Calu3 (cell line): ENCODE measurements at regions not wholly inside any gene's neighbourhood (a gene's known extent, or its start where the extent isn't known, plus 50 kb on each side); places are given as distances from the start of the nearest gene placed in this dataset.

ENCODE experiments used
- BruUV-seq: library from RNA; stranded (reverse); fragments of 400-500 nt; replicated peaks from 2 replicates; lab custom pipeline; 2021; lab: Mats Ljungman, UMichigan
- CTCF ChIA-PET: fragments of 300-600 bp; sonication (Branson Sonifier 250); formaldehyde crosslinking; loops from one replicate; lab custom pipeline; 2022; ENCODE audit warnings: antibody characterized with exemption; lab: Charles Lee
- DNase-seq: peaks from one replicate; pipeline ENCODE4 v3.0.0; 2022
- H3K27ac Mint-ChIP-seq: one replicate; pipeline ENCODE4 v1.8.0; 2022; ENCODE audit warnings: mixed read lengths; ENCODE audit not compliant: unreplicated experiment
- H3K27me3 Mint-ChIP-seq: one replicate; pipeline ENCODE4 v1.8.0; 2022; ENCODE audit warnings: mixed read lengths; ENCODE audit not compliant: unreplicated experiment
- H3K36me3 Mint-ChIP-seq: one replicate; pipeline ENCODE4 v1.8.0; 2022; ENCODE audit warnings: mild to moderate bottlenecking, moderate library complexity, mixed read lengths; ENCODE audit not compliant: insufficient read depth, unreplicated experiment
- H3K4me1 Mint-ChIP-seq: one replicate; pipeline ENCODE4 v1.8.0; 2022; ENCODE audit warnings: mild to moderate bottlenecking, low read depth, mixed read lengths; ENCODE audit not compliant: unreplicated experiment
- H3K4me3 Mint-ChIP-seq: one replicate; pipeline ENCODE4 v1.8.0; 2022; ENCODE audit warnings: mild to moderate bottlenecking, low read depth, moderate library complexity, mixed read lengths; ENCODE audit not compliant: unreplicated experiment
- H3K9me3 Mint-ChIP-seq: one replicate; pipeline ENCODE4 v1.8.0; 2022; ENCODE audit warnings: low read depth, mixed read lengths; ENCODE audit not compliant: unreplicated experiment
- intact Hi-C: fragments of 100-400 bp; cut with micrococcal nuclease; formaldehyde crosslinking; loops from one replicate; pipeline ENCODE4 v1.10.0; 2022; ENCODE audit not compliant: unreplicated experiment
- TF ChIP-seq, protein P1 (sequence below): fragments of 200-600 bp; IDR thresholded peaks from one replicate; pipeline ENCODE4 v1.8.0; 2022; ENCODE audit warnings: antibody characterized with exemption; ENCODE audit not compliant: unreplicated experiment

- no peaks in the 10 kb centered on the region for H3K27me3 Mint-ChIP-seq
- H3K27ac Mint-ChIP-seq, result no peak overlapping the region
- H3K36me3 Mint-ChIP-seq, result no peaks in the 10 kb centered on the region
- no peak for DNase-seq
- H3K4me3 Mint-ChIP-seq, result no peak overlapping the region
- H3K4me1 Mint-ChIP-seq, result peaks cover 24% of the 10 kb centered on the region
- TF ChIP-seq, protein P1, sequence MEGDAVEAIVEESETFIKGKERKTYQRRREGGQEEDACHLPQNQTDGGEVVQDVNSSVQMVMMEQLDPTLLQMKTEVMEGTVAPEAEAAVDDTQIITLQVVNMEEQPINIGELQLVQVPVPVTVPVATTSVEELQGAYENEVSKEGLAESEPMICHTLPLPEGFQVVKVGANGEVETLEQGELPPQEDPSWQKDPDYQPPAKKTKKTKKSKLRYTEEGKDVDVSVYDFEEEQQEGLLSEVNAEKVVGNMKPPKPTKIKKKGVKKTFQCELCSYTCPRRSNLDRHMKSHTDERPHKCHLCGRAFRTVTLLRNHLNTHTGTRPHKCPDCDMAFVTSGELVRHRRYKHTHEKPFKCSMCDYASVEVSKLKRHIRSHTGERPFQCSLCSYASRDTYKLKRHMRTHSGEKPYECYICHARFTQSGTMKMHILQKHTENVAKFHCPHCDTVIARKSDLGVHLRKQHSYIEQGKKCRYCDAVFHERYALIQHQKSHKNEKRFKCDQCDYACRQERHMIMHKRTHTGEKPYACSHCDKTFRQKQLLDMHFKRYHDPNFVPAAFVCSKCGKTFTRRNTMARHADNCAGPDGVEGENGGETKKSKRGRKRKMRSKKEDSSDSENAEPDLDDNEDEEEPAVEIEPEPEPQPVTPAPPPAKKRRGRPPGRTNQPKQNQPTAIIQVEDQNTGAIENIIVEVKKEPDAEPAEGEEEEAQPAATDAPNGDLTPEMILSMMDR, result no peak
- intact Hi-C loops, result no loop called here
- CTCF ChIA-PET, result no interaction called here
- no TSS peak for BruUV-seq
- H3K9me3 Mint-ChIP-seq, result peaks cover 4% of the 10 kb centered on the region
These were observed 413.0 kb downstream of the AEBP2 start for GRCh38 chr12:19852100-19852855.

- peaks cover 20% of the 10 kb centered on the region for H3K4me1 Mint-ChIP-seq
- intact Hi-C loops, result no loop called here
- BruUV-seq, result no TSS peak
- H3K27me3 Mint-ChIP-seq, result no peaks in the 10 kb centered on the region
- H3K4me3 Mint-ChIP-seq, result no peak overlapping the region
- no peak for DNase-seq
- H3K27ac Mint-ChIP-seq, result peak overlapping the region; percentile 56
- peaks cover 2% of the 10 kb centered on the region for H3K9me3 Mint-ChIP-seq
- H3K36me3 Mint-ChIP-seq, result no peaks in the 10 kb centered on the region
- TF ChIP-seq, protein P1, result no peak
- CTCF ChIA-PET, result no interaction called here
These were observed 416.6 kb downstream of the AEBP2 start for GRCh38 chr12:19855851-19856250.

DNA sequence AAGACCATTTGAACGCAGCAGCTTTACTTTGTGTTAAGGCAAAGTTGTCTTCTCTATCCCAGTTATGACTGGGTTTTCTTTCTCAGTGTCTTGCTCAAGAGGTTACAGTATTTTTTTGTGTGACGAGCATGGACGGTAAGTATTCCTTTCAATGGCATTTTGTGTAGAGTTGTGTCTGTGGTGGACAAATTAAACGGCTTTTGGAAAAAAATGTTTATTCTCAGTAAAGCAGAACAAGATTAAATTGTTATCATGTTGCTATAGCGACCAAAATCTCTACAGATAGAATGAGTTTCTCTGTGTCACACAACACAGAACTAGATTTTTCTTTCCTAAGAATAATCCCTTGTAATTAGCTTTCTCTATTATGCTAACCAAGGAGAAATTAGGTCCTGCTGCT is 417.1 kb downstream of the AEBP2 start:
- no peaks in the 10 kb centered on the region for H3K27me3 Mint-ChIP-seq
- TF ChIP-seq, protein P1, result no peak
- H3K4me1 Mint-ChIP-seq, result peaks cover 20% of the 10 kb centered on the region
- BruUV-seq, result no TSS peak
- H3K27ac Mint-ChIP-seq, result no peak overlapping the region
- no peaks in the 10 kb centered on the region for H3K36me3 Mint-ChIP-seq
- no peak for DNase-seq
- H3K9me3 Mint-ChIP-seq, result peaks cover 2% of the 10 kb centered on the region
- H3K4me3 Mint-ChIP-seq, result no peak overlapping the region
- intact Hi-C loops, result no loop called here
- CTCF ChIA-PET, result no interaction called here

- Mint-ChIP-seq H3K27me3 (no peaks in the 10 kb centered on the region), H3K4me3 (no peak overlapping the region), H3K9me3 (peaks cover 2% of the 10 kb centered on the region), H3K36me3 (no peaks in the 10 kb centered on the region), H3K27ac (no peak overlapping the region), H3K4me1 (peaks cover 18% of the 10 kb centered on the region)
- no peak for DNase-seq
- intact Hi-C loops, result no loop called here
- BruUV-seq, result no TSS peak
- CTCF ChIA-PET, result no interaction called here
- TF ChIP-seq, protein P1, result no peak
These were observed 417.9 kb downstream of the AEBP2 start for GRCh38 chr12:19857204-19857603.
